ENCODE measurements at regions not wholly inside any gene's neighbourhood (a gene's known extent, or its start where the extent isn't known, plus 50 kb on each side); places are given as distances from the start of the nearest gene placed in this dataset.

- TF ChIP-seq, protein P1, sequence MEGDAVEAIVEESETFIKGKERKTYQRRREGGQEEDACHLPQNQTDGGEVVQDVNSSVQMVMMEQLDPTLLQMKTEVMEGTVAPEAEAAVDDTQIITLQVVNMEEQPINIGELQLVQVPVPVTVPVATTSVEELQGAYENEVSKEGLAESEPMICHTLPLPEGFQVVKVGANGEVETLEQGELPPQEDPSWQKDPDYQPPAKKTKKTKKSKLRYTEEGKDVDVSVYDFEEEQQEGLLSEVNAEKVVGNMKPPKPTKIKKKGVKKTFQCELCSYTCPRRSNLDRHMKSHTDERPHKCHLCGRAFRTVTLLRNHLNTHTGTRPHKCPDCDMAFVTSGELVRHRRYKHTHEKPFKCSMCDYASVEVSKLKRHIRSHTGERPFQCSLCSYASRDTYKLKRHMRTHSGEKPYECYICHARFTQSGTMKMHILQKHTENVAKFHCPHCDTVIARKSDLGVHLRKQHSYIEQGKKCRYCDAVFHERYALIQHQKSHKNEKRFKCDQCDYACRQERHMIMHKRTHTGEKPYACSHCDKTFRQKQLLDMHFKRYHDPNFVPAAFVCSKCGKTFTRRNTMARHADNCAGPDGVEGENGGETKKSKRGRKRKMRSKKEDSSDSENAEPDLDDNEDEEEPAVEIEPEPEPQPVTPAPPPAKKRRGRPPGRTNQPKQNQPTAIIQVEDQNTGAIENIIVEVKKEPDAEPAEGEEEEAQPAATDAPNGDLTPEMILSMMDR (conservative IDR thresholded peaks at IDR 0.05 in 1 of 2, IDR thresholded peaks at IDR 0.05 in 1 of 2; ENCODE audit: low read depth in 1 of 2, low read length in 2 of 2) = no peak
- TF ChIP-seq EZH2 (IDR thresholded peaks at IDR 0.05; ENCODE audit: low read length, missing control alignments) = no peak
Observed at GRCh38 chr10:44763331-44763730, 147.8 kb upstream of the TMEM72 start.
